ENCODE measurements at regions not wholly inside any gene's neighbourhood (a gene's known extent, or its start where the extent isn't known, plus 50 kb on each side); places are given as distances from the start of the nearest gene placed in this dataset.
"Not testable (repeated sequence)": the region's sequence is repeated elsewhere in the genome, so short reads cannot be mapped to it uniquely, and the experiment has no call there.

GRCh38 chr11:11004069-11004468, 146.2 kb upstream of the ZBED5 start:
- no peak for DNase-seq (ENCODE audit: low read depth in 2 of 2)

- DNase-seq (ENCODE audit: low read depth in 2 of 2), result no peak
These were observed 145.4 kb upstream of the ZBED5 start for GRCh38 chr11:11003226-11003625.

- no peak for DNase-seq (ENCODE audit: low read depth in 2 of 2)
These were observed 142.9 kb upstream of the ZBED5 start for GRCh38 chr11:11000579-11001283.

- DNase-seq (ENCODE audit: low read depth in 2 of 2), result no peak
These were observed 140.8 kb upstream of the ZBED5 start for GRCh38 chr11:10998674-10999073.

- no peak for DNase-seq (ENCODE audit: low read depth in 2 of 2)
These were observed 138.8 kb upstream of the ZBED5 start for GRCh38 chr11:10996678-10997077.

- no peak for DNase-seq (ENCODE audit: low read depth in 2 of 2)
These were observed 135.8 kb upstream of the ZBED5 start for GRCh38 chr11:10993640-10994039.

- no peak for DNase-seq (ENCODE audit: low read depth in 2 of 2)
These were observed 135.3 kb upstream of the ZBED5 start for GRCh38 chr11:10993186-10993585.

- no peak for DNase-seq (ENCODE audit: low read depth in 2 of 2)
These were observed 133.5 kb upstream of the ZBED5 start for GRCh38 chr11:10991393-10991792.

GRCh38 chr11:10990637-10991193, 132.9 kb upstream of the ZBED5 start:
- DNase-seq (ENCODE audit: low read depth in 2 of 2), result no peak

- DNase-seq (ENCODE audit: low read depth in 2 of 2), result no peak
These were observed 132.3 kb upstream of the ZBED5 start for GRCh38 chr11:10990160-10990559.

- DNase-seq (ENCODE audit: low read depth in 2 of 2), result no peak
These were observed 128.2 kb upstream of the ZBED5 start for GRCh38 chr11:10986006-10986405.

GRCh38 chr11:10984742-10985141, 126.9 kb upstream of the ZBED5 start:
- DNase-seq (ENCODE audit: low read depth in 2 of 2), result no peak

GRCh38 chr11:10984250-10984649, 126.4 kb upstream of the ZBED5 start:
- no peak for DNase-seq (ENCODE audit: low read depth in 2 of 2)

GRCh38 chr11:10982704-10983510, 125.1 kb upstream of the ZBED5 start:
- DNase-seq (ENCODE audit: low read depth in 2 of 2), result no peak

GRCh38 chr11:10979529-10979928, 121.7 kb upstream of the ZBED5 start:
- DNase-seq (ENCODE audit: low read depth in 2 of 2), result no peak

GRCh38 chr11:10978198-10978597, 120.3 kb upstream of the ZBED5 start:
- no peak for DNase-seq (ENCODE audit: low read depth in 2 of 2)

GRCh38 chr11:10975287-10975721, 117.5 kb upstream of the ZBED5 start:
- DNase-seq (ENCODE audit: low read depth in 2 of 2), result no peak

GRCh38 chr11:10973416-10973815, 115.6 kb upstream of the ZBED5 start:
- no peak for DNase-seq (ENCODE audit: low read depth in 2 of 2)

GRCh38 chr11:10970926-10971325, 113.1 kb upstream of the ZBED5 start:
- no peak for DNase-seq (ENCODE audit: low read depth in 2 of 2)

- DNase-seq (ENCODE audit: low read depth in 2 of 2), result no peak
These were observed 111.5 kb upstream of the ZBED5 start for GRCh38 chr11:10969387-10969786.

GRCh38 chr11:10956884-10957283, 99.0 kb upstream of the ZBED5 start:
- DNase-seq (ENCODE audit: low read depth in 2 of 2), result not testable (repeated sequence)

- no peak for DNase-seq (ENCODE audit: low read depth in 2 of 2)
These were observed 97.8 kb upstream of the ZBED5 start for GRCh38 chr11:10955616-10956015.

- DNase-seq (ENCODE audit: low read depth in 2 of 2), result no peak
These were observed 96.3 kb upstream of the ZBED5 start for GRCh38 chr11:10954184-10954583.

All from stimulated activated CD8-positive, alpha-beta memory T cell treated with anti-CD3 and anti-CD28 coated beads, Interleukin-15, amount 100 ng/mL, for 4 hours (primary cell).